ENCODE measurements at regions not wholly inside any gene's neighbourhood (a gene's known extent, or its start where the extent isn't known, plus 50 kb on each side); places are given as distances from the start of the nearest gene placed in this dataset.

GRCh38 chr3:10743366-10744097 lies 72.5 kb upstream of the SLC6A11 start:
- TF ChIP-seq, protein P1, sequence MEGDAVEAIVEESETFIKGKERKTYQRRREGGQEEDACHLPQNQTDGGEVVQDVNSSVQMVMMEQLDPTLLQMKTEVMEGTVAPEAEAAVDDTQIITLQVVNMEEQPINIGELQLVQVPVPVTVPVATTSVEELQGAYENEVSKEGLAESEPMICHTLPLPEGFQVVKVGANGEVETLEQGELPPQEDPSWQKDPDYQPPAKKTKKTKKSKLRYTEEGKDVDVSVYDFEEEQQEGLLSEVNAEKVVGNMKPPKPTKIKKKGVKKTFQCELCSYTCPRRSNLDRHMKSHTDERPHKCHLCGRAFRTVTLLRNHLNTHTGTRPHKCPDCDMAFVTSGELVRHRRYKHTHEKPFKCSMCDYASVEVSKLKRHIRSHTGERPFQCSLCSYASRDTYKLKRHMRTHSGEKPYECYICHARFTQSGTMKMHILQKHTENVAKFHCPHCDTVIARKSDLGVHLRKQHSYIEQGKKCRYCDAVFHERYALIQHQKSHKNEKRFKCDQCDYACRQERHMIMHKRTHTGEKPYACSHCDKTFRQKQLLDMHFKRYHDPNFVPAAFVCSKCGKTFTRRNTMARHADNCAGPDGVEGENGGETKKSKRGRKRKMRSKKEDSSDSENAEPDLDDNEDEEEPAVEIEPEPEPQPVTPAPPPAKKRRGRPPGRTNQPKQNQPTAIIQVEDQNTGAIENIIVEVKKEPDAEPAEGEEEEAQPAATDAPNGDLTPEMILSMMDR (IDR thresholded peaks at IDR 0.05; ENCODE audit: borderline replicate concordance, extremely low read depth, low read length, poor library complexity, severe bottlenecking) = no peak
- TF ChIP-seq EZH2 (IDR thresholded peaks at IDR 0.05; ENCODE audit: borderline replicate concordance, low read depth, low read length, severe bottlenecking) = no peak
- Histone ChIP-seq H3K79me2 (ENCODE audit: insufficient read depth, low read length) (no peaks in the 10 kb centered on the region), H3K27me3 (ENCODE audit: insufficient read depth, low read length, poor library complexity) (no peaks in the 10 kb centered on the region), H3K4me2 (ENCODE audit: insufficient read depth, low read length) (no peak overlapping the region), H2AFZ (ENCODE audit: low read depth, low read length) (no peak overlapping the region), H3K4me3 (ENCODE audit: low read depth in 1 of 2, low read length in 2 of 2) (no peak overlapping the region), H3K36me3 (ENCODE audit: insufficient read depth, low read length) (no peaks in the 10 kb centered on the region), H3K27ac (ENCODE audit: low read length) (no peak overlapping the region), H3K9ac (ENCODE audit: low read depth, low read length) (no peak overlapping the region), H3K4me1 (ENCODE audit: insufficient read depth, low read length) (peaks cover 3% of the 10 kb centered on the region; the same call in 1 of the 2 replicates), H4K20me1 (ENCODE audit: insufficient read depth, low read length) (peaks cover 3% of the 10 kb centered on the region; the same call in 1 of the 2 replicates), H3K9me3 (ENCODE audit: insufficient read depth, low read length, severe bottlenecking) (no peaks in the 10 kb centered on the region)
- ATAC-seq (ENCODE audit: insufficient read depth, low read depth) = no peak
- no peak for DNase-seq

DNA sequence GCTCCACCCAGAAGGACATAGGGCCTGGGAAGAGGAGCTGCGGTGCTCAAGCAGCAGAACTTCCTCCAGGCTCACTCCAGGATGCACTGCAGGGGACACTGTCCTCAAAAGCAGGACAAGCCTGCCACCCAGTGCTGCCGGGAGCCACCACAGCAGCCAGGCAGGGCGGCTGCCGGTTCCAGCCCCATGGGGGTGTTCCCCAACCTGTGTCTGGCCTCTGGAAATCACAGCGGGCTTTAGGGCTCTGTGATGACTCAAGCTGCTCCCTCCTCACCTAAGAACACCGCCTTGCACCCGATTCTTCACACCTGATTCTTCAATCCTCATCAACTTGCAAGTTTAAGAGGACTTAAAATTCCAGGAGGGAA lies 71.9 kb upstream of the SLC6A11 start:
- no peaks in the 10 kb centered on the region for H3K79me2 ChIP-seq (ENCODE audit: insufficient read depth, low read length)
- no peak overlapping the region for H3K27ac ChIP-seq (ENCODE audit: low read length)
- H3K4me2 ChIP-seq (ENCODE audit: insufficient read depth, low read length) = no peak overlapping the region
- no peak overlapping the region for H3K9ac ChIP-seq (ENCODE audit: low read depth, low read length)
- ATAC-seq (ENCODE audit: insufficient read depth, low read depth) (peak; percentile 61; the same call in 2 of the 3 replicates), DNase-seq (no peak)
- no peak for TF ChIP-seq EZH2 (IDR thresholded peaks at IDR 0.05; ENCODE audit: borderline replicate concordance, low read depth, low read length, severe bottlenecking)
- TF ChIP-seq, protein P1 (IDR thresholded peaks at IDR 0.05; ENCODE audit: borderline replicate concordance, extremely low read depth, low read length, poor library complexity, severe bottlenecking) = peak; percentile 32
- H3K9me3 ChIP-seq (ENCODE audit: insufficient read depth, low read length, severe bottlenecking) = no peaks in the 10 kb centered on the region
- no peaks in the 10 kb centered on the region for H3K36me3 ChIP-seq (ENCODE audit: insufficient read depth, low read length)
- H3K27me3 ChIP-seq (ENCODE audit: insufficient read depth, low read length, poor library complexity) = no peaks in the 10 kb centered on the region
- H3K4me1 ChIP-seq (ENCODE audit: insufficient read depth, low read length) = no peaks in the 10 kb centered on the region
- H3K4me3 ChIP-seq (ENCODE audit: low read depth in 1 of 2, low read length in 2 of 2) = no peak overlapping the region
- H4K20me1 ChIP-seq (ENCODE audit: insufficient read depth, low read length) = peaks cover 3% of the 10 kb centered on the region; the same call in 1 of the 2 replicates
- H2AFZ ChIP-seq (ENCODE audit: low read depth, low read length) = no peak overlapping the region

DNA sequence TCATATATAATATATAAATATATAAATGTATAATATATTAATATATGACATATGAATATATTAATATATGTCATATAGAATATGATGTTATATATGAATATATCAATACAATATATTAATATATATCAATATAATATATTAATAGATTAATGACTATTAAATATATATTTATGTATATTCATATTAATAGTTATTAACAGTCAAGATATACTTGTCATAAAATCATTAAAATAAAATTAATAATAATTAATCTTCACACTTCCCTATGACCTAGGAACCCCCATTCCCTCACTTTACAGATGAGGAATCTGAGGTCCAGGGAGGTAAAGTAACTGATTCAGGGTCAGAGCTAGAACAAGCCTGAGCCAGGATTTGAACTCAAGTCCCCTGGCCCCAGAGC lies 70.6 kb upstream of the SLC6A11 start:
- no peak overlapping the region for H2AFZ ChIP-seq (ENCODE audit: low read depth, low read length)
- H3K4me3 ChIP-seq (ENCODE audit: low read depth in 1 of 2, low read length in 2 of 2) = no peak overlapping the region
- H3K4me1 ChIP-seq (ENCODE audit: insufficient read depth, low read length) = no peaks in the 10 kb centered on the region
- no peaks in the 10 kb centered on the region for H3K9me3 ChIP-seq (ENCODE audit: insufficient read depth, low read length, severe bottlenecking)
- H3K9ac ChIP-seq (ENCODE audit: low read depth, low read length) = no peak overlapping the region
- H3K79me2 ChIP-seq (ENCODE audit: insufficient read depth, low read length) = no peaks in the 10 kb centered on the region
- peaks cover 3% of the 10 kb centered on the region; the same call in 1 of the 2 replicates for H4K20me1 ChIP-seq (ENCODE audit: insufficient read depth, low read length)
- H3K27ac ChIP-seq (ENCODE audit: low read length) = no peak overlapping the region
- H3K4me2 ChIP-seq (ENCODE audit: insufficient read depth, low read length) = no peak overlapping the region
- ATAC-seq (ENCODE audit: insufficient read depth, low read depth) (no peak), DNase-seq (no peak)
- H3K27me3 ChIP-seq (ENCODE audit: insufficient read depth, low read length, poor library complexity) = no peaks in the 10 kb centered on the region
- H3K36me3 ChIP-seq (ENCODE audit: insufficient read depth, low read length) = no peaks in the 10 kb centered on the region
- no peak for TF ChIP-seq EZH2 (IDR thresholded peaks at IDR 0.05; ENCODE audit: borderline replicate concordance, low read depth, low read length, severe bottlenecking)
- TF ChIP-seq, protein P1 (IDR thresholded peaks at IDR 0.05; ENCODE audit: borderline replicate concordance, extremely low read depth, low read length, poor library complexity, severe bottlenecking) = no peak
